Activated naive CD4-positive, alpha-beta T cell treated with anti-CD3 and anti-CD28 coated beads, Interleukin-2, amount 50 U/mL, for 72 hours (primary cell): ENCODE measurements at regions not wholly inside any gene's neighbourhood (a gene's known extent, or its start where the extent isn't known, plus 50 kb on each side); places are given as distances from the start of the nearest gene placed in this dataset.

Experiments used
- ATAC-seq, 2 donors: fragments of 150-1000 bp; cut with Tn5 transposase; 2 replicates each; pipeline ENCODE4 v1.10.0; 2021; ENCODE audit warnings: mild to moderate bottlenecking in 2 of 2, moderate library complexity in 2 of 2
- DNase-seq, 2 donors: peaks; one replicate each; pipeline ENCODE4 v3.0.0; 2021 to 2022; ENCODE audit warnings: low spot score in 2 of 2
- H3K27ac Mint-ChIP-seq, 2 donors: one replicate each; pipeline ENCODE4 v1.8.0; 2022; ENCODE audit warnings: mild to moderate bottlenecking in 2 of 2, mixed read lengths in 2 of 2
- H3K36me3 Mint-ChIP-seq, 2 donors: one replicate each; pipeline ENCODE4 v1.8.0; 2022; ENCODE audit warnings: mixed read lengths in 2 of 2
- H3K9me3 Mint-ChIP-seq, 2 donors: one replicate each; pipeline ENCODE4 v1.8.0; 2022; ENCODE audit warnings: mixed read lengths in 2 of 2

DNA sequence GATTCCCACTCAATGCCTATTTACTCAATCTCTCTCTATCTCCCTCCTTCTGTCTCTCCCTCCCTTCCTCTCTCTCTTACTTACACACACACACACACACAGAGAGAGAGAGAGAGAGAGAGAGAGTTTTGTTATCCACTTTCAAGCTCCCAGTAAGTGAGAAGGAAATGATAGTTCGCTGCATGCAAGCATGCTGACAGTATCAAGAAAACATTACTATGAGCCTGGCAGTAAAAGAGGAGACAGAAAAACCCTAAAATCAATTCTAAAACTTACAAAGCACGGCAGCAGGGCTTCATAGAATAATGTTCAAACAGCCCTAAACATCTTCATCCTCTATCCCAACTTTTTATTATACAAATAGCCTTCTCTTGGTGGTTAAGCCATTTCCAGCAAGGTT lies 171.9 kb downstream of the FOXO1 start:
- no peak for DNase-seq
- peak; percentile 34 to 50 for ATAC-seq
- H3K27ac Mint-ChIP-seq = peak overlapping the region; percentile 83 to 96
- peaks cover 6 to 14% of the 10 kb centered on the region in 2 donors for H3K36me3 Mint-ChIP-seq
- H3K9me3 Mint-ChIP-seq = peaks cover 3 to 6% of the 10 kb centered on the region in 2 donors

DNA sequence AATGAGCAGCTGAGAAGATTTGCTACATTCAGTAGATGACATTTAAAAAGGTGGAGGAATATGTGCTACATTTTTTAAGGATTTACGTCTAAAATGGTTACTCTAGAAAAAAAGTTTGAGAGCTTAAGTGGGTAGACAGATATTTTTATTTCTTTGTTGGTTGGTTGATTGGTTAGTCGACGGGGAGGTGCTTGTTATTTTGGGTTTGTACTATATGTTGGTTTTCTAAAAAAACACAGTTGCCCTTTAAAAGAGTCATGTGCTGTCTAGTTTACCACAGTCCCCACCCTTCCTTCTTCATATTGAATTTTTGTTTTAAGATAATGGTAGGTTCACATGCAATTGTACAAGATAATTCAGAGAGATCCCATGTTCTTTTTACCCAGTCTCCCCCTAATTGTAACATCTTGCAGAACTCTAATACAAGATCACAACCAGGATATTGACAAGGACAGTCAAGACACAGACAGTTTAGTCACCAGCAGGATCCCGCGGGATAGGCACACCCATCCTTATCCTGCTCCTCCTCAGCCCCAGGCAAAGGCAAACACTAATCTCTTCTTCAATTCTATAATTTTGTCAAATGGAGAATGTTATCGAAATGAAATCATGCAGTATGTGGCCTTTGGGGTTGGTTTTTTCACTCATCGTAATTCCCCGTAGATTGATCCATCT lies 171.4 kb downstream of the FOXO1 start:
- Mint-ChIP-seq H3K36me3 (peaks cover 6 to 14% of the 10 kb centered on the region in 2 donors), H3K27ac (peak overlapping the region in 1 of 2 donors; percentile 83), H3K9me3 (peaks cover 3 to 6% of the 10 kb centered on the region in 2 donors)
- DNase-seq = no peak
- peak in 1 of 2 donors; percentile 17 for ATAC-seq

DNA sequence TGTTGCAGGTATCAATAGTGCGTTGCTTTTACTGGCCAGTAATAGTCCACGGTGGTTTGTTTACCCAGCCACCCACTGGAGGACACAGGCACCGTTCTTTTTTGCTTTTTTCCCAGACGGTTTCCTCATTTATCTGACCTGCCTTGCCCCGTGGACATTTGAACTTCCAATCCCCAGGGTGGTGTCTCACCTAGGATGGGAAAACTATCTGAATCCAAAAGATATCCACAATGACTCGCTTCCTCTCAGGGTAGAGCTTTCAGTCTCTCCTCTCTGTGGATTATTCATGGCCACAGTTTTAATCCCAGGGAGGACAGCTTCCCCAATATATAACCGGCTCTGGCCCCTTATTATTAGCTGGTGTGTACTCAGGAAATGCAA lies 170.8 kb downstream of the FOXO1 start:
- peak overlapping the region in 1 of 2 donors; percentile 83 for H3K27ac Mint-ChIP-seq
- DNase-seq = no peak
- H3K9me3 Mint-ChIP-seq = peaks cover 3 to 6% of the 10 kb centered on the region in 2 donors
- peaks cover 6 to 14% of the 10 kb centered on the region in 2 donors for H3K36me3 Mint-ChIP-seq
- ATAC-seq = no peak

GRCh38 chr13:40496035-40496810 lies 170.2 kb downstream of the FOXO1 start:
- DNase-seq (no peak), ATAC-seq (no peak)
- no peak overlapping the region for H3K27ac Mint-ChIP-seq
- H3K36me3 Mint-ChIP-seq = peaks cover 6 to 14% of the 10 kb centered on the region in 2 donors
- peaks cover 3 to 6% of the 10 kb centered on the region in 2 donors for H3K9me3 Mint-ChIP-seq

GRCh38 chr13:40498461-40498860 lies 168.0 kb downstream of the FOXO1 start:
- Mint-ChIP-seq H3K27ac (peak overlapping the region in 1 of 2 donors; percentile 1), H3K36me3 (peaks cover 6 to 14% of the 10 kb centered on the region in 2 donors), H3K9me3 (peaks cover 3 to 6% of the 10 kb centered on the region in 2 donors)
- DNase-seq (no peak), ATAC-seq (no peak)

- ATAC-seq = no peak
- no peak for DNase-seq
- H3K36me3 Mint-ChIP-seq = peaks cover 6 to 28% of the 10 kb centered on the region in 2 donors
- H3K9me3 Mint-ChIP-seq = peaks cover 3 to 18% of the 10 kb centered on the region in 2 donors
- H3K27ac Mint-ChIP-seq = no peak overlapping the region
Measured at GRCh38 chr13:40502236-40502635, 164.2 kb downstream of the FOXO1 start.

- DNase-seq (no peak), ATAC-seq (no peak)
- no peak overlapping the region for H3K27ac Mint-ChIP-seq
- peaks cover 3 to 17% of the 10 kb centered on the region in 2 donors for H3K9me3 Mint-ChIP-seq
- peaks cover 6 to 24% of the 10 kb centered on the region in 2 donors for H3K36me3 Mint-ChIP-seq
Measured at GRCh38 chr13:40503011-40503410, 163.4 kb downstream of the FOXO1 start.

DNA sequence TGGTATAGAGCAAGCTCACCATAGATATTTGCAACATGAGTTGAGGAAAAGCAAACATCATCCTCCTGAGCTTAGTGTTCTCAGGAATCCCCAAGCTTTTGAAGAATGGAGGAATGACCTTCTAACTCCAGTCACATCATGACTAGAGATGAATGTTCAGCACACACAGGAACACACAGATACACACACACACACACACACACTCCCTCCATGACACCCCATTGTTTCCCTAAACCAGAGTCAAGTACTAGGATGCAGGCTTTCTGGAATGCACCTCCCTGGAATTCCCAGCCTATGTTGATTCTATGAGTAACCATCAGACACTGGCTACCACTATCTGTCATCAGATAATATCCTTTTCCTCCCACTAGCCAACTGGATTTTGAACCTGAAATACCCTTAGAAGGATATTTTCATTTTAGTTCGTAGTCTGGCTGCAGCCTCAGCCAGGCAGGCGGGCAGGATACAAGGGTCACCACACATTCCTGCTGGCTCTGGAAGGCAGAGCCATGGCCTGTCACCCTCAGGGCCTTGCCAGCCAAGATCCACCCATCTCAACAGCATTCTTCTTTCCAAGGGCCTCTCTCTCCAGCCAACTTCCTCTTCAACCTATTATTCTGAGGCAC lies 162.4 kb downstream of the FOXO1 start:
- peak in 1 of 2 donors; percentile 20 for ATAC-seq
- Mint-ChIP-seq H3K27ac (no peak overlapping the region), H3K36me3 (peaks cover 0 to 16% of the 10 kb centered on the region in 2 donors), H3K9me3 (peaks cover 0 to 11% of the 10 kb centered on the region in 2 donors)
- DNase-seq = no peak

- DNase-seq = no peak
- H3K36me3 Mint-ChIP-seq = peaks cover 0 to 16% of the 10 kb centered on the region in 2 donors
- no peak for ATAC-seq
Measured at GRCh38 chr13:40504641-40505040, 161.8 kb downstream of the FOXO1 start.

GRCh38 chr13:40505196-40505595 lies 161.2 kb downstream of the FOXO1 start:
- ATAC-seq = no peak
- DNase-seq = no peak
- Mint-ChIP-seq H3K27ac (no peak overlapping the region), H3K36me3 (peaks cover 0 to 20% of the 10 kb centered on the region in 2 donors), H3K9me3 (peaks cover 0 to 11% of the 10 kb centered on the region in 2 donors)

More at GRCh38 chr13:40504641-40505040, 161.8 kb downstream of the FOXO1 start:
- Mint-ChIP-seq H3K27ac (no peak overlapping the region), H3K9me3 (peaks cover 0 to 11% of the 10 kb centered on the region in 2 donors)
